Heart left ventricle (tissue), 16 donors: ENCODE measurements at regions not wholly inside any gene's neighbourhood (a gene's known extent, or its start where the extent isn't known, plus 50 kb on each side); places are given as distances from the start of the nearest gene placed in this dataset.
A peak's percentile ranks its signal among the peaks of the same experiment; 100 is the strongest.

Source experiments
- ATAC-seq, 4 donors: fragments of 200-7000 bp; cut with Tn5 transposase; one replicate each; pipeline ENCODE4 v1.9.1; 2020 to 2022; ENCODE audit warnings: moderate library complexity in 4 of 4, mild to moderate bottlenecking in 3 of 4, moderate number of reproducible peaks in 1 of 4
- DNase-seq, 5 donors: peaks; one replicate each; pipeline ENCODE4 v3.0.0-alpha.2; 2020
- H3K27ac ChIP-seq, 12 donors: fragments of 200-600 bp; sonication (generic) in 4 of 12; one replicate each; pipeline versions ENCODE4 v1.5.0 to v1.8.0; 2016 to 2022; ENCODE audit warnings: mild to moderate bottlenecking in 2 of 12
- H3K27me3 ChIP-seq, 9 donors: fragments of 200-600 bp; sonication (generic) in 2 of 9; one replicate each; pipeline versions ENCODE4 v1.5.1 to v1.8.0; 2016 to 2022; ENCODE audit warnings: mild to moderate bottlenecking in 3 of 9
- H3K36me3 ChIP-seq, 9 donors: fragments of 200-600 bp; sonication (generic) in 2 of 9; one replicate each; pipeline versions ENCODE4 v1.5.0 to v1.8.0; 2018 to 2022; ENCODE audit warnings: mild to moderate bottlenecking in 2 of 9
- H3K4me1 ChIP-seq, 12 donors: fragments of 200-600 bp; sonication (generic) in 4 of 12; one replicate each; pipeline versions ENCODE4 v1.5.0 to v1.8.0; 2016 to 2022; ENCODE audit warnings: mild to moderate bottlenecking in 3 of 12
- H3K4me3 ChIP-seq, 12 donors: fragments of 200-600 bp; sonication (generic) in 4 of 12; one replicate each; pipeline versions ENCODE4 v1.5.0 to v1.8.0; 2017 to 2022; ENCODE audit warnings: mild to moderate bottlenecking in 9 of 12, moderate library complexity in 4 of 12
- H3K9me3 ChIP-seq, 12 donors: fragments of 200-600 bp; sonication (generic) in 4 of 12; one replicate each; pipeline versions ENCODE4 v1.5.0 to v1.8.0; 2016 to 2022; ENCODE audit warnings: mild to moderate bottlenecking in 1 of 12
- POLR2A ChIP-seq, 2 donors: fragments of 450-650 bp; IDR thresholded peaks; one replicate each; pipeline ENCODE4 v1.6.1; 2017; ENCODE audit warnings: antibody characterized with exemption in 2 of 2, mild to moderate bottlenecking in 2 of 2, moderate library complexity in 2 of 2
- WGBS, 4 donors: extraction: QIAGEN DNeasy Blood & Tissue Kit in 2 of 4; methylation state at CpG; one replicate each; pipeline versions ENCODE4 v1.1.5 to v1.1.7; 2013 to 2018; 5-methylcytosine and 5-hydroxymethylcytosine counted together
- intact Hi-C, 10 donors: fragments of 100-400 bp; cut with DNase I; formaldehyde crosslinking; loops; one replicate each; pipeline versions ENCODE4 v1.11.1 to v1.14.2; 2022
- TF ChIP-seq, protein P1 (sequence below), 12 donors: fragments of 200-600 bp; sonication (generic) in 4 of 12; IDR thresholded peaks; one replicate each; pipeline versions ENCODE4 v1.5.0 to v1.8.0; 2018 to 2022; ENCODE audit warnings: antibody characterized with exemption in 12 of 12, mild to moderate bottlenecking in 5 of 12
- donor health status: ischemic (EF 13 %, LVEDD 7.1; RV severe dilation, severe dysfunction).
- donor health status: healthy with polysubstance abuse.
- donor health status: DM: no; HTN: yes; CAD: no.
- donor health status: DM: no; HTN: no; CAD: no.
- donor health status: ischemic (EF 25% LVEDD 6.9; RV normal size, moderate dysfunction).
- donor health status: ischemic (EF 25% LVEDD 5.7; RV mildly dilated, moderate dysfunction).
- donor health status: healthy.
- donor health status: DM: yes; HTN: yes; CAD: no.
- donor health status: ischemic (EF 35%, LVEDD 5.7; RV mildly dilated, moderate dysfunction).
- donor health status: nonischemic (EF 11% LVEDD 7.7; RV severe dilation, severe dysfunction).
- donor health status: DM: yes; HTN: yes; CAD: no.
- donor health status: PGD.
- donor health status: ischemic (EF 29% LVEDD 5.4; RV normal size, mild dysfunction).
- donor health status: nonischemic (EF 23%, LVEDD 6.1; RV moderate dilation, normal function).

DNA sequence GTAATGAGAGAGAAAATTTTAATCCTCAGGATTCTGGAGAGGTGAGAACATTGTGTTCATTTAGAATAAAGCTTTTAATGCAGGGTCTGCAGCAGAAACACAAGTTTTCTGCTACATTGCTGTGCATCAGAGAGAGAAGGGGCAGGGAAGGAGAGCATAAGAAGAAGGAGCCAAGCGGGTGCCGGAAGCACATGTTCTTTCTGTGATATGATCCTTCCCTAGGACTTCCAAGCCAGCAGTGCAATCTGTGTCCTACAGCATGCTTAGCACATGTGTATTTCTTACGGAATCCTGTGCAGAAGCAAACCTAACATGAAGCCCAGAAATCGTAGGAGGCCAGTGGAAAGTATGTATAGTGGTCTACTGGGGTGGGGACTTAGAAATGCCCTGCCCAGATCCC is 458.3 kb upstream of the BRINP1 start:
- Histone ChIP-seq H3K27me3 (peaks cover 0 to 4% (median 0%) of the 10 kb centered on the region in 9 donors), H3K36me3 (no peaks in the 10 kb centered on the region), H3K4me3 (no peak overlapping the region), H3K9me3 (no peaks in the 10 kb centered on the region), H3K4me1 (no peaks in the 10 kb centered on the region), H3K27ac (no peak overlapping the region)
- WGBS, 4 donors, result 68 to 83% (median 77%) methylated on average over 4 of the region's 4 CpGs
- ATAC-seq (peak in 1 of 4 donors; percentile 69), DNase-seq (no peak)
- intact Hi-C loops, result no loop called here
- TF ChIP-seq POLR2A (IDR thresholded peaks at IDR 0.05), result no peak
- TF ChIP-seq, protein P1, sequence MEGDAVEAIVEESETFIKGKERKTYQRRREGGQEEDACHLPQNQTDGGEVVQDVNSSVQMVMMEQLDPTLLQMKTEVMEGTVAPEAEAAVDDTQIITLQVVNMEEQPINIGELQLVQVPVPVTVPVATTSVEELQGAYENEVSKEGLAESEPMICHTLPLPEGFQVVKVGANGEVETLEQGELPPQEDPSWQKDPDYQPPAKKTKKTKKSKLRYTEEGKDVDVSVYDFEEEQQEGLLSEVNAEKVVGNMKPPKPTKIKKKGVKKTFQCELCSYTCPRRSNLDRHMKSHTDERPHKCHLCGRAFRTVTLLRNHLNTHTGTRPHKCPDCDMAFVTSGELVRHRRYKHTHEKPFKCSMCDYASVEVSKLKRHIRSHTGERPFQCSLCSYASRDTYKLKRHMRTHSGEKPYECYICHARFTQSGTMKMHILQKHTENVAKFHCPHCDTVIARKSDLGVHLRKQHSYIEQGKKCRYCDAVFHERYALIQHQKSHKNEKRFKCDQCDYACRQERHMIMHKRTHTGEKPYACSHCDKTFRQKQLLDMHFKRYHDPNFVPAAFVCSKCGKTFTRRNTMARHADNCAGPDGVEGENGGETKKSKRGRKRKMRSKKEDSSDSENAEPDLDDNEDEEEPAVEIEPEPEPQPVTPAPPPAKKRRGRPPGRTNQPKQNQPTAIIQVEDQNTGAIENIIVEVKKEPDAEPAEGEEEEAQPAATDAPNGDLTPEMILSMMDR (IDR thresholded peaks at IDR 0.05), result no peak

DNA sequence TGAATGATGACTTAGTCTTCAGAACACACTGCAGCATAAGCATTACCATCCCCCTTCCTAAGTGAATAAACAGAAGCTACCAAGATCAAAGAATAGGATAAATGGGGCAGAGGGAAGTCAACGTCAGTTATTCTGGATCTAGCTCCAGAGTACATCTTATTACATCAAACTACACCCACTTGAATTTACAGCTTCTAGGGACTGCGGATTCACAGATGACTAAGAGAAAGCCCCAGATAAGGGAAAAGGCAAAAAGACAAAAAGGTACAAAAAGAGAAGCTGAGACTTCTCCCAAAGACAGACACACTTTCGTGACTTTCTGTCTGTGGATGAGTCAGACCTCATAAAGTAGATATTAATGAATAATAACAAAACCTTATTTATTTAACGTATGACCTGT is 457.9 kb upstream of the BRINP1 start:
- Histone ChIP-seq H3K4me3 (no peak overlapping the region), H3K27ac (no peak overlapping the region), H3K36me3 (no peaks in the 10 kb centered on the region), H3K27me3 (peaks cover 0 to 4% (median 0%) of the 10 kb centered on the region in 9 donors), H3K9me3 (no peaks in the 10 kb centered on the region), H3K4me1 (no peaks in the 10 kb centered on the region)
- peak in 1 of 4 donors; percentile 66 for ATAC-seq
- intact Hi-C loops, result no loop called here
- TF ChIP-seq, protein P1 (IDR thresholded peaks at IDR 0.05), result no peak
- no peak for TF ChIP-seq POLR2A (IDR thresholded peaks at IDR 0.05)
- DNase-seq, result no peak
- 42 to 60% (median 51%) methylated on average over 4 of the region's 4 CpGs for WGBS, 4 donors

DNA sequence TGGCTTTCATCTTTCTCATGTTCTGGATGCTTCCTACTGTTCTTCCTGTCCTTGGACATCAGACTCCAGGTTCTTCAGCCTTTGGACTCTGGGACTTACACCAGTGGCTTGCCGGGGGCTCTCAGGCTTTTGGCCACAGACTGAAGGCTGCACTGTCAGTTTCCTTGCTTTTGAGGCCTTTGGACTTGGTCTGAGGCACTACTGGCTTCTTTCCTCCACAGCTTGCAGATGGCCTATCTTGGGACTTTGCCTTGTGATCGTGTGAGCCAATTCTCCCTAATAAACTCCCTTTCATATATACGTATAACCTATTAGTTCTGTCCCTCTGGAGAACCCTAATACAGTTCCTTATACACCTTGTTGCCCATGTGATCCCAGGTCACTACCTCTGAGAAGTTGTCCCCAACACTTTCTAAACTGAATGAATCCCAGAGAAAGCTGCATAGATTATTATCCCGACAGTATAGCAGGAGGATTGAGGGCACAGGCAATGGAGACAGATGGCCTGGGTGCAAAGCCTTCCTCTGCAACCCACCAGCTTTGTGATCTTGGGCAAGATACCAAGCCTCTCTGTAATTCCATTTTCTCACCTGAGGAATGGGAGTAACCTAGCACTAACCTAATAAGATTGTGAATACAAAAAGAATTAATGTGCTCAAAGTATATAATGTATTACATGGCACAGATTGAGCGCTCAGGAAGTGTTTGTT is 449.6 kb upstream of the BRINP1 start:
- WGBS, 4 donors, result 74 to 88% (median 80%) methylated on average over 5 of the region's 5 CpGs
- DNase-seq (no peak), ATAC-seq (no peak)
- no peaks in the 10 kb centered on the region for H3K36me3 ChIP-seq
- H3K27me3 ChIP-seq, result peaks cover 0 to 12% (median 0%) of the 10 kb centered on the region in 9 donors
- H3K27ac ChIP-seq, result no peak overlapping the region
- TF ChIP-seq, protein P1 (IDR thresholded peaks at IDR 0.05), result no peak
- TF ChIP-seq POLR2A (IDR thresholded peaks at IDR 0.05), result no peak
- H3K9me3 ChIP-seq, result no peaks in the 10 kb centered on the region
- intact Hi-C loops, result no loop called here
- H3K4me1 ChIP-seq, result peaks cover 0 to 3% (median 0%) of the 10 kb centered on the region in 12 donors
- H3K4me3 ChIP-seq, result no peak overlapping the region

DNA sequence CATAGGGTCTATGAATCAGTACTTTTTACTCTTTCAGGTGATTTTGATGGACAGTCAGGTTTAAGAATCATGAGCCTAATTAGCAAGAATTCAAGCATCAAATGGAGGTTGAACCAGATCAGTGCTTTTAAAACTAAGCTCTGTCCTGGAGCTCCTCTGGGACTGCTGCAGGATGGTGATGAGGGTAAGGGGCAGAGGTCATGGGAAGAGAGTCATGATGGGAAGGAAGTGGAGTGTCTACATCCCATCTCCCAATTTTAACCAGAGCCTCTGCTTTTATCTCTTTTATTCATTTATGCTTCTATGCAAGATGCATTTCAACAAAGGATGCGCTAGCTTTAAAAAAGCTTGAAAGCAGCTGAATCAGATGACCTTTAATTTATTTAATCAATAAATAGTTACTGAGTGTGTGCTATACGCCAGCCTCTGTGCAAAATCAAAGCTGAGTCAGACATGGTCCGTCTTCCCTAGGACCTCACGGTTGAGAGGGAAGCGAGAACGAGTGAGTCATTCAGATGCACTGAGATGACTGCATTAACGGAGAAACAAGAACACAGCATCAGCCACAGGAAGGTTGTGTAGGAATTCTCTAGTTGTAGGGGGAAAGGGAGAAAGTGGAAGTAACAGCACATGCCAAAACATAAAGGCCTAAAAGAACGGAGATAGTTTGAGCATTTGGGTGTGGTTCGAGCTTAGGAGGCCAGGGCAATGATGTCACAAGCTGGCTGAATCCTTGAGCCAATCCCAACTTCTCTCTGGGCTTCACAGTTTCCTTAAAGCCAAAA is 441.6 kb upstream of the BRINP1 start:
- 66 to 72% (median 69%) methylated on average over 9 of the region's 9 CpGs for WGBS, 4 donors
- intact Hi-C loops, result no loop called here
- no peak overlapping the region for H3K4me3 ChIP-seq
- no peaks in the 10 kb centered on the region for H3K9me3 ChIP-seq
- ATAC-seq (peak in 3 of 4 donors; percentile 45 to 81 (median 64)), DNase-seq (no peak)
- no peaks in the 10 kb centered on the region for H3K36me3 ChIP-seq
- H3K27me3 ChIP-seq, result no peaks in the 10 kb centered on the region
- no peak for TF ChIP-seq POLR2A (IDR thresholded peaks at IDR 0.05)
- TF ChIP-seq, protein P1 (IDR thresholded peaks at IDR 0.05), result no peak
- H3K4me1 ChIP-seq, result peaks cover 0 to 6% (median 0%) of the 10 kb centered on the region in 12 donors
- H3K27ac ChIP-seq, result peak overlapping the region in 3 of 12 donors; percentile 4 to 42 (median 34)
